Activated naive CD8-positive, alpha-beta T cell treated with anti-CD3 and anti-CD28 coated beads, Interleukin-2, amount 50 U/mL, for 24 hours (primary cell): ENCODE measurements at regions not wholly inside any gene's neighbourhood (a gene's known extent, or its start where the extent isn't known, plus 50 kb on each side); places are given as distances from the start of the nearest gene placed in this dataset.
"Not testable (repeated sequence)": the region's sequence is repeated elsewhere in the genome, so short reads cannot be mapped to it uniquely, and the experiment has no call there.

Source experiments
- ATAC-seq: fragments of 150-1000 bp; cut with Tn5 transposase; one replicate; pipeline ENCODE4 v1.10.0; 2021
- DNase-seq: peaks from one replicate; pipeline ENCODE4 v3.0.0; 2021
- H3K27ac Mint-ChIP-seq: one replicate; pipeline ENCODE4 v1.8.0; 2021; ENCODE audit warnings: mild to moderate bottlenecking, mixed read lengths
- H3K27me3 Mint-ChIP-seq: one replicate; pipeline ENCODE4 v1.8.0; 2021; ENCODE audit warnings: mixed read lengths
- H3K36me3 Mint-ChIP-seq: one replicate; pipeline ENCODE4 v1.8.0; 2021; ENCODE audit warnings: low read depth, mixed read lengths
- H3K4me1 Mint-ChIP-seq: one replicate; pipeline ENCODE4 v1.8.0; 2021; ENCODE audit warnings: mixed read lengths
- H3K4me3 Mint-ChIP-seq: one replicate; pipeline ENCODE4 v1.8.0; 2021; ENCODE audit warnings: mild to moderate bottlenecking, moderate library complexity, mixed read lengths
- H3K9me3 Mint-ChIP-seq: one replicate; pipeline ENCODE4 v1.8.0; 2021; ENCODE audit warnings: mixed read lengths

DNA sequence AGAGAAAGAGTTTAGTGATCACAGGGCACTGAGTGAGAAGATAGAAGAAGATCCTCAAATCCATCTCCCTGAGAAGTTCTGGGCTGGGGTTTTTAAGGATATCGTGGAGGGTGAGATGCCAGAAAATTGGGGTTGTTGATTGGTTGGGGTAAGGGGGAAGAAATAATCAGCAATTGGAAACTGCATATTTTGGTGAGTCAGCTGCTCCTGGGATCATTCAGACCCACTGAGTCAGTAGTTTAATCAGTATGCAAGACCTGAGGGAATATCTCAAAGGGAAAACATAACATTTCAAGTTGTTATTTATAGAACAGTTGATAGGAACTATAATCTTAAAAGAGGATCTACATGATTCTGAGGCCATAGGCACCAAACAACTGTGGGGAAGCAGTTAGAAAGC lies 183.4 kb downstream of the FCRL5 start:
- H3K4me3 Mint-ChIP-seq, ATAC-seq, DNase-seq, H3K4me1 Mint-ChIP-seq, H3K9me3 Mint-ChIP-seq, H3K27ac Mint-ChIP-seq, H3K36me3 Mint-ChIP-seq: not testable (repeated sequence)
- peaks cover 12% of the 10 kb centered on the region for H3K27me3 Mint-ChIP-seq

DNA sequence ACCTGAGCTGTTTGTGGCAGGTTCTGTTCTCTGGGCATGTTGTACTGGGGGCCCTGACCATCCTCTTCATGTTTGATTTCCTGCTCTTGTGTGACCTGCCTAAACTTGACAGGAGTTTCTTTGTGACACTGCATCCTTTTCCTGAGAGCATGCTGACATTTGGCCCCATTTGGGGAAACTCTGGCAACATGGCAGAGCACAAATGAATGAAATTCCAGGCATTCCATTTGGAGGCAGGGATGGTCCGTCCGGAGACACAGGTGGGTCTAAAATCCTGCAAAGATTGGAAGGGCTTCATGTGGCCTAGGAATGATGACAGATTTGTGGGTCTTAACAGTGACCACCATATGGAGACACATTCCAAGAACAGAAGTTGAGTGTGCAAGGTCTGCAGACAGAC lies 184.0 kb downstream of the FCRL5 start:
- Mint-ChIP-seq H3K9me3 (no peaks in the 10 kb centered on the region), H3K4me3 (no peak overlapping the region), H3K36me3 (no peaks in the 10 kb centered on the region), H3K27ac (no peak overlapping the region), H3K27me3 (peaks cover 12% of the 10 kb centered on the region), H3K4me1 (peaks cover 3% of the 10 kb centered on the region)
- no peak for ATAC-seq
- no peak for DNase-seq

DNA sequence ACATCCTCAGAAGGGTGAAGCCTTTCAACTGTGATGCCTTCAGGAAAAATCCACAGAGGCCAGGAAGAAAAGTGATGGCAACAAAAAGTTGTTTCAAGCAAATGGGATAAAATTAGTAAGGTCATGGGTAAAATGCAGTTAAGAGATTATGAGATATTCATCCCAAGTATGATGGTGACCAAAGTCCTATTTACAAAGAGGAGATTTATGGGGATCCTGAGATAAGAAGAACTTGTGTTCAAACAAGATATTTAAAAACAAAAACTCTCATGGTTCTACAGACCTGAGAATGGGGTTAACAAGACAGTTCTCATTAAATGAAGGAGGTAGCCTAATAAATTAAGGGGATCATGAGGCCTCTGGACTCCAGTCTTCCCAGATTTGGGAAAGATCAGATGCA lies 184.4 kb downstream of the FCRL5 start:
- Mint-ChIP-seq H3K27me3 (peaks cover 9% of the 10 kb centered on the region), H3K4me1 (peaks cover 3% of the 10 kb centered on the region), H3K27ac (no peak overlapping the region), H3K36me3 (no peaks in the 10 kb centered on the region), H3K9me3 (no peaks in the 10 kb centered on the region), H3K4me3 (no peak overlapping the region)
- no peak for ATAC-seq
- DNase-seq: no peak

DNA sequence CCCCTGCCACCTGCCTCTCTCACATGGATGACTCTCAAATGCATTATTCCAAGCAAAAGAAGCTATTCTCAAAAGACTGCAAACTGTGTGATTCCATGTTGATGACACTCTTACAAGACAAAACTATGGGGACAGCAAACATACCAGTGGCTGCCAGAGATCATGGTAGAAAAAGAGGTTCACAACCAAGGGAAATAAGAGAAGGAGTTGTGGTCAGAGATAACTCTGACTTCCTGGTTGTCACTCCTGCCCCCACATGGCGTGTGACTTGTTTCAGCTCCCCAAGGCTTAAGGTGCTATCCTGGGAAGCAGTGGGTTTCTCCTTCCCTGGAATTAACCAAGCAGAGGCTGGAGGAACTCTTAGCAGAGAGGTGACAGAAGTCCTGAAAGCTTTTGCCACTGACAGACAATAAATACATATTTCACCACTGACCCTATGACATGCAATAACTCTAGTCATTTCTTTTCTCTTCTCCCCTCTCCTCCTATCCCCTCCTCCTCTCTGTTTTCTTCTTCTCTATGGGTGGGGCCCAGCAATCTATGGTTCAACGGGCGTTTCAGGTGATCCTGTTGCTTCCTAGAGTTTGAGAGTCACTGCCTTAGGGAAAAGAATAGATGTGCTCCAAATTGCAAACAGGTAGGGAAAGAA lies 185.1 kb downstream of the FCRL5 start:
- no peak for DNase-seq
- no peaks in the 10 kb centered on the region for H3K36me3 Mint-ChIP-seq
- H3K27me3 Mint-ChIP-seq: peaks cover 9% of the 10 kb centered on the region
- no peaks in the 10 kb centered on the region for H3K9me3 Mint-ChIP-seq
- peaks cover 3% of the 10 kb centered on the region for H3K4me1 Mint-ChIP-seq
- ATAC-seq: no peak
- no peak overlapping the region for H3K4me3 Mint-ChIP-seq
- H3K27ac Mint-ChIP-seq: no peak overlapping the region

DNA sequence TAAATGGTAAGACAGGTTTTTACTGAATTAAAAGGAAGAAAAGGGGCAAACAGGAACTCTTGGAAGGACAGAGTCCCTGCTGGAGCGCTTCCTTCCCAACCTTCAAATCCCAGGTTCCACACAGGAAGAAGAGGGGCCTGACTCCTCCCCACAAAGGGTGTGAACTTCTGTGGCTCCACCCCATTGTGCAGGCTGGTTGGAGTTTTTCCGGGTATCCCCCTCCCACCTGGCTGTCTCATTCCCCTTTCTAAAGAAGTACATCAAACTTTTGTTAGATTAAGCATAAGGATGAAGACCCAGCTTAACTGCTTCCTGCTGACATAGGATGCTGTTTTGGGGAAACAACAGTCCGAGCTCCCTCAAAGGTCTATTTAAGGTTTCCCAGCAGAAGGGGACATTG lies 187.7 kb downstream of the FCRL5 start:
- Mint-ChIP-seq H3K36me3 (no peaks in the 10 kb centered on the region), H3K27me3 (peaks cover 5% of the 10 kb centered on the region), H3K4me1 (peaks cover 2% of the 10 kb centered on the region), H3K9me3 (no peaks in the 10 kb centered on the region), H3K4me3 (no peak overlapping the region), H3K27ac (no peak overlapping the region)
- no peak for ATAC-seq
- DNase-seq: no peak

DNA sequence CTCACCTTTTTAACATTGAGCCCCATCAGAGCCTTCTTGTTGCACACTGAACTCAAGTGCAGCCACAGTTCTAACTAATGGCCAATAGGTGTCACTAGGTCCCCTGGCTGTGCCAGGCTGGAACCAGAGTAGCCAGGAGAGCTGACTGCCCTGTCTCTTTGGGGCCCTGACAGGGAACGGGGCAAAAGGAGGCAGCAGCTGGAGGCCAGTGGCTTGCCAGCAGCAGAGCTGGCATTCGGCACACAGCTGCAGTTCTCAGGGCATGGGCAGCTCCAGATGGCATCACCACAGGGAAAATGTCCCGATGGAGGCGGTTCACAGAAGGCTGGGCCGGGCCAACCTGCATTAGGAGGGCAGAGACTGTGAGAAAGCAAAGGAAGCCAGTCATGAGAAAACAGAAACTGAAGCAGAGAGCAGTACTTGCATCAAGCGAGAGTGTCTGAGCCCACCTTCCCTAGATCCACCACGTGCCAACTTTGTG lies 188.6 kb downstream of the FCRL5 start:
- Mint-ChIP-seq H3K27me3 (peaks cover 4% of the 10 kb centered on the region), H3K4me3 (no peak overlapping the region), H3K9me3 (no peaks in the 10 kb centered on the region), H3K4me1 (peaks cover 2% of the 10 kb centered on the region), H3K36me3 (no peaks in the 10 kb centered on the region), H3K27ac (no peak overlapping the region)
- ATAC-seq (no peak), DNase-seq (no peak)

DNA sequence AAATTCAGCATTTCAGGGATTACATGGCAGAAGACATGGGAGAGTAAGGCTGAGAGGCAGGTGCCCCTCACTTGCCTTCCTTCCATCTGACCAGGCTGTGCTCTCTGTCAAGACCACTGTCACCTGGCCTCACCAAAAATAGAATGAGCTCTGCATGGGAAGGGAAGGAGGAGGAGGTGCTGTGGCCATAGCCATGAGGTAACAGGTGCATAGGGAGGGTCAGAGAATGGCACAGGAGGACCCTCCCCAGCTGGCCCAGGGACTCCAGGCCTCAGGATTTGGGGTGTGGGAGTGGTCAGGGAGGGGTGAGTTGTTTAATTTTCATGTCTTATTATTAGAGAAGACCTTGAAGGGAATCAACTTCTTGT lies 192.3 kb downstream of the FCRL5 start:
- no peak for ATAC-seq

DNA sequence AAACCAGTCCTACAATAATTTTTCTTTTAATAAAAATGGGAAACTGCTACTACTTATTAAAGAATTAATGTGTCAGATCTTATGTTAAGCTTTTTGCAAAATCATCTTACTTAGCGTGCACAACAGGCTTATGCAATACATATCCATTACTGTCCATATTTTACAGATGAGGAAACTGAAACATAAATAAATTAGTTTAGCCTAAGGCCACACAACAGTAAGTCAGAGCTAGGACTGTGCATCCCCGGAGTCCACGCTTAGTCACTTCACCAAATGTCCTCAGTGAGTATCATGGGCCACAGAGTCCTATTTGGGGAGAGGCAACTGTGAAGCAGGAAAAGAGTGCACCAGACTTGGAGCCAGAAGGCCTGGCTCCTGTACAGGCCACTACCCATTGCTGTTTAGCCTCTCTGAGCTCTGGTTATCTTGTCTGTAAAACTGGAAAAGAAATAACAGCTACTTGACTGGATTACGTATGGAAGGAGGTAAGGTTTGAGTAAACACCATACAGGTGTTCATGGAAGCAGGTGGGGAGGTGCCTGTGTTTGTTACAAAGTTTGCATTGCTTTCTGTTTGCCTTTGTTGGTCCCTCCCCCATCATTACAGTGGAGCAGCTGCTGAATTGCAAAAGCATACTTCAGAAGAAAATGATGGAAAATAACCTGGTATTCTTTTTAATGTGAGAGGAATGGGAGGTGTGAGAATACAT lies 192.8 kb downstream of the FCRL5 start:
- Mint-ChIP-seq H3K36me3 (no peaks in the 10 kb centered on the region), H3K27me3 (peaks cover 1% of the 10 kb centered on the region), H3K9me3 (no peaks in the 10 kb centered on the region), H3K27ac (no peak overlapping the region), H3K4me3 (no peak overlapping the region), H3K4me1 (no peaks in the 10 kb centered on the region)
- DNase-seq (no peak), ATAC-seq (no peak)

More for the DNA sequence above, 192.3 kb downstream of the FCRL5 start:
- H3K4me1 Mint-ChIP-seq: no peaks in the 10 kb centered on the region
- no peaks in the 10 kb centered on the region for H3K36me3 Mint-ChIP-seq
- no peak overlapping the region for H3K27ac Mint-ChIP-seq
- no peak overlapping the region for H3K4me3 Mint-ChIP-seq
- no peaks in the 10 kb centered on the region for H3K9me3 Mint-ChIP-seq
- no peaks in the 10 kb centered on the region for H3K27me3 Mint-ChIP-seq
- DNase-seq: no peak

DNA sequence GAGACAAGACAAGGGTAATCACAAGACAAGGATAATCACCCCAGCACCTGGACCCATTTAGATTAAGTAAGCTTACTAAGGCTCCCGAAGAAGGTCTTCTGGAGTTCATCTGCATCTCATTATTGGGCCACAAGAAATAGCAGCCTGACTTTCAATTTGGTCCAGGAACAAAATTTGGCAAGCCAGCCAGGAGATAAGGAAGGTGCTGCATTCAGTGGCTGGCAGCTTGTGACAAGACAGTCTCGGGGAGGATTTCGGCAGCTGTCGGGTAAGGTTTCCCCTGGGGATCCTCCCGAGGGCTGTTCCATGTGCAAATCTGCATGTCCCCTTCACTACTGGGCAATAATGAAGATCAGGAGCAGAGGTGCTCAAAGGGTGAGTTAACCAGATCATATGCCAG lies 195.2 kb downstream of the FCRL5 start:
- no peak overlapping the region for H3K4me3 Mint-ChIP-seq
- DNase-seq (no peak), ATAC-seq (no peak)
- no peaks in the 10 kb centered on the region for H3K9me3 Mint-ChIP-seq
- no peaks in the 10 kb centered on the region for H3K4me1 Mint-ChIP-seq
- H3K36me3 Mint-ChIP-seq: no peaks in the 10 kb centered on the region
- no peak overlapping the region for H3K27ac Mint-ChIP-seq
- H3K27me3 Mint-ChIP-seq: peaks cover 1% of the 10 kb centered on the region

DNA sequence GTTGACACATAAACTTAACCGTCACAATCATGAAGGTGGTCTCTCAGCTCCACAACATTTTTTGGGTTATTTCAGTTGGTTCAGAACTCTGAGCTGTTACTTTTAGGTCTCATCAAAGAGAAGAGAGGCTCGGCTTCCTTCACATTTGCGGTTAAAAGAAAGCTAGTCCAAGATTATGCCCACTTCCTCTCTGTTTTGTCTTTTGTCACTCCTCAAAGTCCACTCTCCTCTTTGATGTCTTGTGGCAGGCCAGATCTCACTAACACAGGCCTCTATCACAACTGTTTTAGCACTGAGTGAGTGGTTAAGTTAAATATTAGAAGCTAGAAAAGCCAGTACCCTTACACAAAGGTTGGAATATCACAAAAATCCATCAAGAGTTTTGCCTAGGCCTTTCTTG lies 195.7 kb downstream of the FCRL5 start:
- Mint-ChIP-seq H3K36me3 (no peaks in the 10 kb centered on the region), H3K27me3 (peaks cover 3% of the 10 kb centered on the region), H3K9me3 (no peaks in the 10 kb centered on the region), H3K4me3 (no peak overlapping the region), H3K27ac (no peak overlapping the region), H3K4me1 (no peaks in the 10 kb centered on the region)
- ATAC-seq (no peak), DNase-seq (no peak)

DNA sequence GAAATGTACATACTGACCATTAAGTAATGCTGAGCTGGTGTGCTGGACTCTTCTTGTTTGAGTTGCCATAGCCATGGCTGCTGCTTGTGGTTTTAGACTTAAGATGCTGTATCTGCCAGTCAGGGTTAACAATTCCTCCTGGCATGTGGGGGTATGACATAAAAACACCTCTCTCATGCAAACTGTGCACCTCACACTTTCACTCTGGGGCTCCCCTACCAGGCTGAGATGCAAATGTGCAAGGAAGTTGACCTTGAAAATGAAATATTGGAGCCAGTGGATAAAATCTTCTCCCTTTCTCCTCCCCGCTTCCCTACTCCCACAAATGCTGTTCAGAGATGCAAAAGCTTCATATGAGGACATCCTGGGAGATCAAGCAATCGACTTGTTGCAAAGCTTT lies 198.8 kb downstream of the FCRL5 start:
- H3K9me3 Mint-ChIP-seq: no peaks in the 10 kb centered on the region
- no peaks in the 10 kb centered on the region for H3K4me1 Mint-ChIP-seq
- no peaks in the 10 kb centered on the region for H3K36me3 Mint-ChIP-seq
- DNase-seq (no peak), ATAC-seq (no peak)
- peaks cover 11% of the 10 kb centered on the region for H3K27me3 Mint-ChIP-seq
- no peak overlapping the region for H3K27ac Mint-ChIP-seq
- no peak overlapping the region for H3K4me3 Mint-ChIP-seq

DNA sequence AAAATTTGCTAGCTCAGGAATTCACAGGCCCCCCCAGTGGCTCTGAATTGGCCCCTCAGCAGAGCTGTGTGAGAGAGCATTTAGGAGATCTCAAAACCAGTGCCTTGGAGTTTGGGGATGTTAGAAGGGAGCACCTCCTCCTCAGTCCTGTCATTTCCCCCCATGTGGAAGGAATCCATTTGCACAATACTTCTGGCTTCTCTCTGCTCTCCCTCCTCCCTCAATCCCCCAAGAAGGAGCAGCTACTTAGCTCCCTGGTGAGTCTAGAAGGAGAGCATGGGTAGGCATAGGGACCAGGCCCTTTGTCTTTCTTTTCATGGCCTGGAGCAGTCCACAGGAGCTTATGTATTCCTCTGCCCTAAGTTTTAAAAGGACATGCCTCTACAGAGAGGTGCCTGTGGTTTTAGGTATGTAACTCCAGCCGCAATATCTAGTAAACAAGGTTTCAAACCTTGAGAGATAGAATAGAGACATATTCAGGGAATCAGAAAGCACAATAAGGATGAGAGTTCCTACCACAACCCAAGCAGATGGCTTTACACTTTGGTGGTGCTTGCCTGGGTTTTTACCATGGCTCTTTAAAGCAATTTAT lies 199.4 kb downstream of the FCRL5 start:
- no peaks in the 10 kb centered on the region for H3K9me3 Mint-ChIP-seq
- no peak overlapping the region for H3K4me3 Mint-ChIP-seq
- ATAC-seq (no peak), DNase-seq (no peak)
- H3K27me3 Mint-ChIP-seq: peaks cover 13% of the 10 kb centered on the region
- H3K4me1 Mint-ChIP-seq: no peaks in the 10 kb centered on the region
- H3K36me3 Mint-ChIP-seq: no peaks in the 10 kb centered on the region
- no peak overlapping the region for H3K27ac Mint-ChIP-seq

DNA sequence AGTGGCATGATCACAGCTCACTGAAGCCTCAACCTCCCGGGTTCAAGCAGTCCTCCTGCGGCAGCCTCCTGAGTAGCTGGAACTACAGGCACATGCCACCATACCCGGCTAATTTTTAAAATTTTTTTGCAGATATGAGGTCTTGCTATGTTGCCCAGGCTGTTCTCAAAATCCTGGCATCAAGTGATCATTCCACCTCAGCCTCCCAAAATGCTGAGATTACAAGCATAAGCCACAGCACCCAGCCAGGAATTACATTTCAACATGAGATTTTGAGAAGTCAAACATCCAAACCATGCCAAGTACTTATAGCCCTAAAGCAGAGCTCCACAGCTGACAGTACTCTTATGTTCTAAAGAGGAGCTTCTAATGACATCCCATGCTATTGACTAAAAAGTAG lies 200.1 kb downstream of the FCRL5 start:
- ATAC-seq (no peak), DNase-seq (no peak)
- H3K9me3 Mint-ChIP-seq: no peaks in the 10 kb centered on the region
- H3K27me3 Mint-ChIP-seq: peaks cover 20% of the 10 kb centered on the region
- H3K27ac Mint-ChIP-seq: no peak overlapping the region
- no peak overlapping the region for H3K4me3 Mint-ChIP-seq
- H3K36me3 Mint-ChIP-seq: no peaks in the 10 kb centered on the region
- no peaks in the 10 kb centered on the region for H3K4me1 Mint-ChIP-seq

DNA sequence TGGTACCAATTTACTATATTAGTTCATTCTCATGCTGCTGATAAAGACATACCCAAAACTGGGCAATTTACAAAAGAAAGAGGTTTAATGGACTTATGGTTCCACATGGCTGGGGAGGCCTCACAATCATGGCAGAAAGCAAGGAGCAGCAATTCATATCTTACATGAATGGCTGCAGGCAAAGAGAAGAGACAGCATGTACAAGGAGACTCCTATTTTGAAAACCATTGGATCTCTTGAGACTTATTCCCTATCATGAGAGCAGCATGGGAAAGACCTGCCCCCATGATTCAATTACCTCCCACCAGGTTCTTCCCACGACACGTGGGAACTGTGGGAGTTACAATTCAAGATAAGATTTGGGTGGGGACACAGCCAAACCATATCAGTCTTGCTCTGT lies 200.5 kb downstream of the FCRL5 start:
- H3K36me3 Mint-ChIP-seq, H3K27ac Mint-ChIP-seq, DNase-seq, H3K9me3 Mint-ChIP-seq, ATAC-seq, H3K4me3 Mint-ChIP-seq, H3K4me1 Mint-ChIP-seq: not testable (repeated sequence)
- peaks cover 24% of the 10 kb centered on the region for H3K27me3 Mint-ChIP-seq
